Neural progenitor cell (in vitro differentiated cells): ENCODE measurements at regions not wholly inside any gene's neighbourhood (a gene's known extent, or its start where the extent isn't known, plus 50 kb on each side); places are given as distances from the start of the nearest gene placed in this dataset.

Experiments used
- DNase-seq: peaks from one replicate; pipeline ENCODE4 v3.0.0-alpha.2; 2016; ENCODE audit warnings: low spot score
- H2AFZ ChIP-seq: fragments of 200-600 bp; sonication (generic); replicated peaks from 2 replicates; pipeline ENCODE4 v1.6.1; 2016; ENCODE audit warnings: antibody characterized with exemption
- H3F3A ChIP-seq: fragments of 200-600 bp; sonication (generic); 2 replicates; pipeline ENCODE4 v1.6.1; 2016; ENCODE audit warnings: antibody characterized with exemption, low read depth
- H3K27ac ChIP-seq: fragments of 200-600 bp; sonication (generic); 2 replicates; pipeline ENCODE4 v1.5.1; 2016; ENCODE audit warnings: mild to moderate bottlenecking
- H3K27me3 ChIP-seq: fragments of 200-600 bp; sonication (generic); 2 replicates; pipeline ENCODE4 v1.6.1; 2016; ENCODE audit warnings: mild to moderate bottlenecking, moderate library complexity
- H3K36me3 ChIP-seq: fragments of 200-600 bp; sonication (generic); 2 replicates; pipeline ENCODE4 v1.5.1; 2016
- H3K4me1 ChIP-seq: fragments of 200-600 bp; sonication (generic); 2 replicates; pipeline ENCODE4 v1.6.1; 2016; ENCODE audit warnings: mixed run types
- H3K4me2 ChIP-seq: fragments of 200-600 bp; sonication (generic); 2 replicates; pipeline ENCODE4 v1.6.1; 2016
- H3K4me3 ChIP-seq: fragments of 200-600 bp; sonication (generic); 2 replicates; pipeline ENCODE4 v1.5.1; 2016
- H3K79me2 ChIP-seq: fragments of 200-600 bp; sonication (generic); 2 replicates; pipeline ENCODE4 v1.6.1; 2016; ENCODE audit warnings: low read depth
- H3K9ac ChIP-seq: fragments of 200-600 bp; sonication (generic); 2 replicates; pipeline ENCODE4 v1.6.1; 2016
- H3K9me3 ChIP-seq: fragments of 200-600 bp; sonication (generic); 2 replicates; pipeline ENCODE4 v1.5.1; 2016; ENCODE audit warnings: low read depth
- H4K20me1 ChIP-seq: fragments of 200-600 bp; sonication (generic); 2 replicates; pipeline ENCODE4 v1.6.1; 2016; ENCODE audit warnings: low read depth
- H3K27ac Mint-ChIP-seq: 3 replicates; pipeline ENCODE4 v1.8.0; 2021; ENCODE audit warnings: mixed read lengths
- H3K27me3 Mint-ChIP-seq: 2 replicates; pipeline ENCODE4 v1.8.0; 2022; ENCODE audit warnings: low read depth, mild to moderate bottlenecking, inconsistent platforms, moderate library complexity, mixed read lengths; ENCODE audit not compliant: insufficient read depth
- H3K36me3 Mint-ChIP-seq: 3 replicates; pipeline ENCODE4 v1.8.0; 2021; ENCODE audit warnings: mixed read lengths
- H3K4me1 Mint-ChIP-seq: 3 replicates; pipeline ENCODE4 v1.8.0; 2021; ENCODE audit warnings: mixed read lengths
- H3K4me3 Mint-ChIP-seq: 3 replicates; pipeline ENCODE4 v1.8.0; 2021; ENCODE audit warnings: mild to moderate bottlenecking, moderate library complexity, mixed read lengths
- H3K9me3 Mint-ChIP-seq: 3 replicates; pipeline ENCODE4 v1.8.0; 2020; ENCODE audit warnings: mixed read lengths
- EZH2 ChIP-seq: fragments of 200-600 bp; sonication (generic); IDR thresholded peaks from 2 replicates; pipeline ENCODE4 v1.6.1; 2017; ENCODE audit warnings: antibody characterized with exemption, mild to moderate bottlenecking, moderate library complexity
- EZH2phosphoT487 ChIP-seq: fragments of 200-600 bp; sonication (generic); IDR thresholded peaks from 2 replicates; pipeline ENCODE4 v1.6.1; 2017; ENCODE audit warnings: antibody characterized with exemption
- TF ChIP-seq, protein P1 (sequence below): fragments of 200-600 bp; sonication (generic); IDR thresholded peaks from 2 replicates; pipeline ENCODE4 v1.5.1; 2017; ENCODE audit warnings: antibody characterized with exemption, mild to moderate bottlenecking

DNA sequence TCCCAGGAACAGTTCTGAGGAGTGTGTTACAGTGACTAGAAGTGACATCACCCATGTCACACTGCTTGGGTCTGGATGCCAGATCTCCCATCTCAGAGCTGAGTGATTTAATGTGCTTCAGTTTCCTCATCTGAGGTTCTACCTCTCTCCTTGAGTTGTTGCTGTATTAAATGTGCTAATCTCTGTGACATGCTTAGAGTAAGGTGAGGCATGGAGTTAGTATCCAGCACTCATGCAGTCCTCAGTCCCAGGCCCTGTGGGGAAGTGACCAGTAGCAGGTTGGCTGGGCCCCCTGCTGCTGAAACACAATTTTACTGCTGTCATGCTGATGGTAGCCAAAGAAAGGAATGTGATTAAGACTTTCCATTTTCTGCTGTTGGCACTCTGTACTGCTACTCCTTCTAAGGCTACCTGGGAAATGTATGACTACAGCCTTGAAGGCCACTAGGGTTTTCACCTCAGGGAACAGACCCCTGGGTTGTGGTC, 639.6 kb downstream of the MID1IP1 start:
- peaks cover 5% of the 10 kb centered on the region for H3K4me1 Mint-ChIP-seq
- no peak overlapping the region for H3K27ac ChIP-seq
- H3K27me3 Mint-ChIP-seq: peaks cover 18% of the 10 kb centered on the region
- H3K4me2 ChIP-seq: no peak overlapping the region
- H3K4me3 ChIP-seq: no peak overlapping the region
- no peak for DNase-seq
- H3K9ac ChIP-seq: no peak overlapping the region
- H3K4me1 ChIP-seq: no peaks in the 10 kb centered on the region
- H3K9me3 Mint-ChIP-seq: peaks cover 12% of the 10 kb centered on the region
- no peak overlapping the region for H3K4me3 Mint-ChIP-seq
- no peaks in the 10 kb centered on the region for H4K20me1 ChIP-seq
- no peaks in the 10 kb centered on the region for H3K9me3 ChIP-seq
- H2AFZ ChIP-seq: no peak overlapping the region
- no peaks in the 10 kb centered on the region for H3F3A ChIP-seq
- H3K36me3 ChIP-seq: no peaks in the 10 kb centered on the region
- TF ChIP-seq, protein P1, sequence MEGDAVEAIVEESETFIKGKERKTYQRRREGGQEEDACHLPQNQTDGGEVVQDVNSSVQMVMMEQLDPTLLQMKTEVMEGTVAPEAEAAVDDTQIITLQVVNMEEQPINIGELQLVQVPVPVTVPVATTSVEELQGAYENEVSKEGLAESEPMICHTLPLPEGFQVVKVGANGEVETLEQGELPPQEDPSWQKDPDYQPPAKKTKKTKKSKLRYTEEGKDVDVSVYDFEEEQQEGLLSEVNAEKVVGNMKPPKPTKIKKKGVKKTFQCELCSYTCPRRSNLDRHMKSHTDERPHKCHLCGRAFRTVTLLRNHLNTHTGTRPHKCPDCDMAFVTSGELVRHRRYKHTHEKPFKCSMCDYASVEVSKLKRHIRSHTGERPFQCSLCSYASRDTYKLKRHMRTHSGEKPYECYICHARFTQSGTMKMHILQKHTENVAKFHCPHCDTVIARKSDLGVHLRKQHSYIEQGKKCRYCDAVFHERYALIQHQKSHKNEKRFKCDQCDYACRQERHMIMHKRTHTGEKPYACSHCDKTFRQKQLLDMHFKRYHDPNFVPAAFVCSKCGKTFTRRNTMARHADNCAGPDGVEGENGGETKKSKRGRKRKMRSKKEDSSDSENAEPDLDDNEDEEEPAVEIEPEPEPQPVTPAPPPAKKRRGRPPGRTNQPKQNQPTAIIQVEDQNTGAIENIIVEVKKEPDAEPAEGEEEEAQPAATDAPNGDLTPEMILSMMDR: no peak
- TF ChIP-seq EZH2 (no peak), EZH2phosphoT487 (no peak)
- no peak overlapping the region for H3K27ac Mint-ChIP-seq
- H3K36me3 Mint-ChIP-seq: no peaks in the 10 kb centered on the region
- H3K27me3 ChIP-seq: no peaks in the 10 kb centered on the region
- H3K79me2 ChIP-seq: no peaks in the 10 kb centered on the region

DNA sequence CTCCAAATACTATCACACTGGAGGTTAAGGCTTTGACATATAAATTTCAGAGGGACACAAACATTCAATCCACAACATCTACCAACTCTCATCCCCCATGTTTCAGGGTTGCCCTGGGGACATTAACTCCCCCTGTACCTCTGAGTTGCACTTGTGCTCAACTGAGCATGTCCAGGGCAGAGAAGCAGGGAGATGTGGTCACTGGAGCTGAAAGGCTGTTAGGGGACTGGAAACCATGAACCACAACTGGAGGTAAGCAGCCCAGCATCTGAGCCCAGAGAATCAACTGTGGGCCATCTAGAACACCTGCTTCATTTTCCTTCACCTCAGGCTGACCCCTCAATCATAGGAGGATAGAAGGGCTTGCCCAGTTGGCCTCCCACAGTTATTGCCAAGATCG, 641.1 kb downstream of the MID1IP1 start:
- Mint-ChIP-seq H3K4me1 (peaks cover 5% of the 10 kb centered on the region), H3K4me3 (no peak overlapping the region), H3K9me3 (peaks cover 12% of the 10 kb centered on the region), H3K27ac (no peak overlapping the region), H3K27me3 (peaks cover 18% of the 10 kb centered on the region), H3K36me3 (no peaks in the 10 kb centered on the region)
- H3K36me3 ChIP-seq: no peaks in the 10 kb centered on the region
- TF ChIP-seq, protein P1: no peak
- TF ChIP-seq EZH2phosphoT487 (no peak), EZH2 (no peak)
- no peaks in the 10 kb centered on the region for H3K9me3 ChIP-seq
- H3K4me2 ChIP-seq: no peak overlapping the region
- DNase-seq: no peak
- no peaks in the 10 kb centered on the region for H3K4me1 ChIP-seq
- H3F3A ChIP-seq: no peaks in the 10 kb centered on the region
- no peak overlapping the region for H3K9ac ChIP-seq
- no peaks in the 10 kb centered on the region for H4K20me1 ChIP-seq
- no peak overlapping the region for H3K27ac ChIP-seq
- H3K4me3 ChIP-seq: no peak overlapping the region
- H3K27me3 ChIP-seq: no peaks in the 10 kb centered on the region
- no peak overlapping the region for H2AFZ ChIP-seq
- H3K79me2 ChIP-seq: no peaks in the 10 kb centered on the region

DNA sequence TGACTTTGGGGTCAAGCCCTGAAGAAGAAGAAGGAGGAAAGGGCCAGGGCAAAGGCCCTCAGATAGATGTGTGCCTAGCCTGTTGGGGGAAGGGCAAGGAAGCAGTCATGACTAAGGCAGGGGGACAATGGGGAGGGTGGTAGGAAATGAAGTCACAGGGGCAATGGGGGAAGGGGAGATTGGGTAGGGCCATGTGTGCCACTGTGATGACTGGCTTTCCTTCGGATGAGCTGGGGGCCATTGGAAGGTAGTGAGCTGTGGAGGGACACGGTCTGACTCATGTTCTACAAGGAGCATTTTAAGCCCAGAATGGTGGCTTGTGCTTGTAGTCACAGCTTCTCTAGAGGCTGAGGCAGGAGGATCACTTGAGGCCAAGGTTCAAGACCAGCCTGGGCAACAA, 642.0 kb downstream of the MID1IP1 start:
- no peak for DNase-seq
- no peaks in the 10 kb centered on the region for H3K27me3 ChIP-seq
- Mint-ChIP-seq H3K4me1 (peaks cover 5% of the 10 kb centered on the region), H3K27me3 (peaks cover 18% of the 10 kb centered on the region), H3K9me3 (peaks cover 10% of the 10 kb centered on the region), H3K36me3 (no peaks in the 10 kb centered on the region), H3K27ac (no peak overlapping the region), H3K4me3 (no peak overlapping the region)
- H3K4me1 ChIP-seq: no peaks in the 10 kb centered on the region
- no peaks in the 10 kb centered on the region for H3F3A ChIP-seq
- H3K27ac ChIP-seq: no peak overlapping the region
- H3K9me3 ChIP-seq: no peaks in the 10 kb centered on the region
- no peaks in the 10 kb centered on the region for H3K79me2 ChIP-seq
- no peak overlapping the region for H2AFZ ChIP-seq
- no peak overlapping the region for H3K4me2 ChIP-seq
- no peak overlapping the region for H3K9ac ChIP-seq
- H4K20me1 ChIP-seq: no peaks in the 10 kb centered on the region
- no peaks in the 10 kb centered on the region for H3K36me3 ChIP-seq
- TF ChIP-seq EZH2 (no peak), EZH2phosphoT487 (no peak)
- TF ChIP-seq, protein P1: no peak
- no peak overlapping the region for H3K4me3 ChIP-seq
